GM19397 (cell line): ENCODE measurements at regions not wholly inside any gene's neighbourhood (a gene's known extent, or its start where the extent isn't known, plus 50 kb on each side); places are given as distances from the start of the nearest gene placed in this dataset.
"Not testable (repeated sequence)": the region's sequence is repeated elsewhere in the genome, so short reads cannot be mapped to it uniquely, and the experiment has no call there.

Experiments
- ATAC-seq: cut with Tn5 transposase; IDR thresholded peaks from one replicate; pipeline ENCODE4 v1.9.1; 2021; ENCODE audit warnings: mild to moderate bottlenecking, moderate library complexity; ENCODE audit not compliant: unreplicated experiment

GRCh38 chr9:115525111-115526058 lies 407.4 kb upstream of the TNC start:
- no peak for ATAC-seq

GRCh38 chr9:115531410-115532125 lies 413.6 kb upstream of the TNC start:
- no peak for ATAC-seq

GRCh38 chr9:115533511-115533910 lies 415.6 kb upstream of the TNC start:
- no peak for ATAC-seq

- no peak for ATAC-seq
Measured at GRCh38 chr9:115540091-115540490, 422.1 kb upstream of the TNC start.

GRCh38 chr9:115543511-115543910 lies 425.6 kb upstream of the TNC start:
- no peak for ATAC-seq

GRCh38 chr9:115548609-115549260 lies 430.8 kb upstream of the TNC start:
- no peak for ATAC-seq

- ATAC-seq: no peak
Measured at GRCh38 chr9:115551396-115551795, 433.4 kb upstream of the TNC start.

GRCh38 chr9:115553060-115553773 lies 435.3 kb upstream of the TNC start:
- ATAC-seq: no peak

GRCh38 chr9:115556432-115556831 lies 438.5 kb upstream of the TNC start:
- ATAC-seq: no peak

GRCh38 chr9:115575147-115575546 lies 457.2 kb upstream of the TNC start:
- ATAC-seq: no peak

- not testable (repeated sequence) for ATAC-seq
Measured at GRCh38 chr9:115585458-115585857, 467.5 kb upstream of the TNC start.

- ATAC-seq: no peak
Measured at GRCh38 chr9:115587310-115587709, 469.4 kb upstream of the TNC start.

GRCh38 chr9:115590011-115590410 lies 472.1 kb upstream of the TNC start:
- ATAC-seq: no peak

GRCh38 chr9:115591584-115591984 lies 473.6 kb upstream of the TNC start:
- ATAC-seq: no peak

GRCh38 chr9:115593587-115594091 lies 475.7 kb upstream of the TNC start:
- no peak for ATAC-seq

- ATAC-seq: no peak
Measured at GRCh38 chr9:115594557-115594956, 476.6 kb upstream of the TNC start.

GRCh38 chr9:115596021-115596745 lies 478.2 kb upstream of the TNC start:
- no peak for ATAC-seq

GRCh38 chr9:115596746-115597080 lies 478.8 kb upstream of the TNC start:
- no peak for ATAC-seq

GRCh38 chr9:115597330-115597895 lies 479.5 kb upstream of the TNC start:
- no peak for ATAC-seq

- no peak for ATAC-seq
Measured at GRCh38 chr9:115598751-115599150, 480.8 kb upstream of the TNC start.
